ENCODE measurements at regions not wholly inside any gene's neighbourhood (a gene's known extent, or its start where the extent isn't known, plus 50 kb on each side); places are given as distances from the start of the nearest gene placed in this dataset.

- no peak for TF ChIP-seq CTCF (conservative IDR thresholded peaks at IDR 0.05)
Measured at GRCh38 chr2:217293046-217293445, 433.2 kb upstream of the TNP1 start.

GRCh38 chr2:217291259-217291658 lies 431.4 kb upstream of the TNP1 start:
- H3K27ac ChIP-seq, result no peak overlapping the region
- TF ChIP-seq CTCF (conservative IDR thresholded peaks at IDR 0.05), result no peak

More at GRCh38 chr2:217293046-217293445, 433.2 kb upstream of the TNP1 start:
- H3K27ac ChIP-seq, result no peak overlapping the region

GRCh38 chr2:217290467-217290866 lies 430.6 kb upstream of the TNP1 start:
- TF ChIP-seq CTCF (conservative IDR thresholded peaks at IDR 0.05), result no peak
- peak overlapping the region; percentile 54 for H3K27ac ChIP-seq

GRCh38 chr2:217289907-217290280 lies 430.0 kb upstream of the TNP1 start:
- TF ChIP-seq CTCF (conservative IDR thresholded peaks at IDR 0.05), result no peak
- peak overlapping the region; percentile 54 for H3K27ac ChIP-seq

GRCh38 chr2:217289177-217289906 lies 429.5 kb upstream of the TNP1 start:
- TF ChIP-seq CTCF (conservative IDR thresholded peaks at IDR 0.05), result no peak
- H3K27ac ChIP-seq, result peak overlapping the region; percentile 54

- H3K27ac ChIP-seq, result no peak overlapping the region; the same call in 1 of the 2 replicates
- TF ChIP-seq CTCF (conservative IDR thresholded peaks at IDR 0.05), result no peak
Measured at GRCh38 chr2:217288472-217289063, 428.7 kb upstream of the TNP1 start.

GRCh38 chr2:217286833-217287232 lies 427.0 kb upstream of the TNP1 start:
- H3K27ac ChIP-seq, result no peak overlapping the region
- no peak for TF ChIP-seq CTCF (conservative IDR thresholded peaks at IDR 0.05)
